PFSK-1 (cell line): ENCODE measurements at regions not wholly inside any gene's neighbourhood (a gene's known extent, or its start where the extent isn't known, plus 50 kb on each side); places are given as distances from the start of the nearest gene placed in this dataset.

Source experiments
- POLR2AphosphoS5 ChIP-seq: IDR thresholded peaks from 2 replicates; pipeline ENCODE4 v1.6.1; 2012; ENCODE audit warnings: low read depth, mild to moderate bottlenecking, control low read depth, low read length, moderate library complexity
- TF ChIP-seq, protein P1 (sequence below), 2 experiments: IDR thresholded peaks; 2 replicates each; pipeline versions ENCODE4 v1.6.1 to v1.8.0; 2011 to 2012; ENCODE audit warnings: low read depth in 2 of 2, low read length in 2 of 2, control low read depth in 1 of 2, inconsistent platforms in 1 of 2, mild to moderate bottlenecking in 1 of 2, moderate library complexity in 1 of 2; ENCODE audit not compliant: insufficient read depth in 1 of 2

DNA sequence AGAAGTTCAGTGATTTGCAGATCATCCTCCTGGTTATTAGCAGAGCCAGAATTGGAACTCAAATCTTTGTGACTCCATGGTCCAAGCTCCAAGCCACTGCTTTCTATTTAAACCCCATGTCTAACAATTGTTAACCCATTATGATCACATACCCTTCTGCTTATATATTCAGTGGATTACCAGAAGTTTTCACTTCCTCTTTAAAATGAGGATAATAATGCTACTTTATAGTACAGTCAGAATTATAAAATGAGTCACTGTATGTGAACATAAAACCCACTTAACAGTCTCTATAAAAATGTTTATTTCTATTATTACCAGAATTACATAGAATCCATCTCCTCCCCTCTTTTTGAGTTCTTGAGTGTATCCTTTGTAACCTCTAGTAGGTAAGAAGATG is 550.7 kb upstream of the DPPA4 start:
- TF ChIP-seq, protein P1, sequence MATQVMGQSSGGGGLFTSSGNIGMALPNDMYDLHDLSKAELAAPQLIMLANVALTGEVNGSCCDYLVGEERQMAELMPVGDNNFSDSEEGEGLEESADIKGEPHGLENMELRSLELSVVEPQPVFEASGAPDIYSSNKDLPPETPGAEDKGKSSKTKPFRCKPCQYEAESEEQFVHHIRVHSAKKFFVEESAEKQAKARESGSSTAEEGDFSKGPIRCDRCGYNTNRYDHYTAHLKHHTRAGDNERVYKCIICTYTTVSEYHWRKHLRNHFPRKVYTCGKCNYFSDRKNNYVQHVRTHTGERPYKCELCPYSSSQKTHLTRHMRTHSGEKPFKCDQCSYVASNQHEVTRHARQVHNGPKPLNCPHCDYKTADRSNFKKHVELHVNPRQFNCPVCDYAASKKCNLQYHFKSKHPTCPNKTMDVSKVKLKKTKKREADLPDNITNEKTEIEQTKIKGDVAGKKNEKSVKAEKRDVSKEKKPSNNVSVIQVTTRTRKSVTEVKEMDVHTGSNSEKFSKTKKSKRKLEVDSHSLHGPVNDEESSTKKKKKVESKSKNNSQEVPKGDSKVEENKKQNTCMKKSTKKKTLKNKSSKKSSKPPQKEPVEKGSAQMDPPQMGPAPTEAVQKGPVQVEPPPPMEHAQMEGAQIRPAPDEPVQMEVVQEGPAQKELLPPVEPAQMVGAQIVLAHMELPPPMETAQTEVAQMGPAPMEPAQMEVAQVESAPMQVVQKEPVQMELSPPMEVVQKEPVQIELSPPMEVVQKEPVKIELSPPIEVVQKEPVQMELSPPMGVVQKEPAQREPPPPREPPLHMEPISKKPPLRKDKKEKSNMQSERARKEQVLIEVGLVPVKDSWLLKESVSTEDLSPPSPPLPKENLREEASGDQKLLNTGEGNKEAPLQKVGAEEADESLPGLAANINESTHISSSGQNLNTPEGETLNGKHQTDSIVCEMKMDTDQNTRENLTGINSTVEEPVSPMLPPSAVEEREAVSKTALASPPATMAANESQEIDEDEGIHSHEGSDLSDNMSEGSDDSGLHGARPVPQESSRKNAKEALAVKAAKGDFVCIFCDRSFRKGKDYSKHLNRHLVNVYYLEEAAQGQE (IDR thresholded peaks at IDR 0.05; ENCODE audit: insufficient read depth in 1 of 2, low read depth in 2 of 2, low read length in 2 of 2) = no peak
- TF ChIP-seq POLR2AphosphoS5 = no peak
